ENCODE measurements at regions not wholly inside any gene's neighbourhood (a gene's known extent, or its start where the extent isn't known, plus 50 kb on each side); places are given as distances from the start of the nearest gene placed in this dataset.
"Not testable (repeated sequence)": the region's sequence is repeated elsewhere in the genome, so short reads cannot be mapped to it uniquely, and the experiment has no call there.

- no peak for DNase-seq (ENCODE audit: low read depth)
These were observed 190.9 kb downstream of the XPNPEP1 start for GRCh38 chr10:109732254-109732965.

DNA sequence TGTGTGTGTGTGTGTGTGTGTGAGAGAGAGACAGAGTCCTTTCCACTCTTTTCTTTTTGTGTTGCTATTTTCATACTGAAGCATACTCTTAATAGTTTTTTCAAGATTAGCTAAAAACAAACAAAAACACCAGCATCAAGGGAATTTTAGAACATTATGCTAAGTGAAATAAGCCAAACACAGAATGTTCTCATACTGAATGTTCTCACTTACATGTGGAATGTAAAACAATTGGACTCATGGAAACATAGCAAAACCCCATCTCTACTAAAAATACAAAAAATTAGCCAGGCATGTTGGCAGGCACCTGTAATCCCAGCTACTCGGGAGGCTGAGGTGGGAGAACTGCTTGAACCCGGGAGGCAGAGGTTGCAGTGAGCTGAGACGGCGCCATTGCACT lies 193.4 kb downstream of the XPNPEP1 start:
- not testable (repeated sequence) for DNase-seq (ENCODE audit: low read depth)

GRCh38 chr10:109727436-109727835 lies 195.9 kb downstream of the XPNPEP1 start:
- DNase-seq (ENCODE audit: low read depth) = peak; percentile 17

- no peak for DNase-seq (ENCODE audit: low read depth)
These were observed 196.8 kb downstream of the XPNPEP1 start for GRCh38 chr10:109726473-109726872.

- no peak for DNase-seq (ENCODE audit: low read depth)
These were observed 200.0 kb downstream of the XPNPEP1 start for GRCh38 chr10:109723305-109723704.

DNA sequence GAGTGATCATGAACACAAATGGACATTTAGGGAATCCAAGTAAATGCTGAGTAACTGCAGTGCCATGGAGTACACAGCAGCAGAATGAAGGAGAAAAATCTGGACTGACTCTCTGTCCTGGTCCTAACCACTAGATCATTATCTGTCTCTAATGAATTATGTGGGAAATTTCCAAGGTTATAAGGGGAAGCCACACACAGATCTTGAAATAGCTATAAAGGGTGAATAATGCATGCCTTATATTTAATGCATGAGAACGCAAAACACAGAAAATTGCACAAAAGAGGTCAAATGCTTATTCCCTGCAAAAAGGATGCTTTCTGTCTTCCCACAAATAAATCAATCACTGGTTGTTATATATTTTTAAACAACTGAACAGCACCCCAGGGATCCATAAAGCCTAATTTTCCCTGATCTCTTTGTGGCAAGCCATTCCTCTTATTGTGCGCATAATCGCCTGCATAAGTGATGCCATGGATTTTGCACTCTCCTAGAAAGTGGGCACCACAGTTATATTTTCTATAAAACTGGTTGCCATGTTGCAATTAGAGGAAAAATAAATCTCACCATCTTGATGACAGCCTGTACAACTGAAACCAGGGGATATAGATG lies 201.8 kb downstream of the XPNPEP1 start:
- DNase-seq (ENCODE audit: low read depth) = no peak

DNA sequence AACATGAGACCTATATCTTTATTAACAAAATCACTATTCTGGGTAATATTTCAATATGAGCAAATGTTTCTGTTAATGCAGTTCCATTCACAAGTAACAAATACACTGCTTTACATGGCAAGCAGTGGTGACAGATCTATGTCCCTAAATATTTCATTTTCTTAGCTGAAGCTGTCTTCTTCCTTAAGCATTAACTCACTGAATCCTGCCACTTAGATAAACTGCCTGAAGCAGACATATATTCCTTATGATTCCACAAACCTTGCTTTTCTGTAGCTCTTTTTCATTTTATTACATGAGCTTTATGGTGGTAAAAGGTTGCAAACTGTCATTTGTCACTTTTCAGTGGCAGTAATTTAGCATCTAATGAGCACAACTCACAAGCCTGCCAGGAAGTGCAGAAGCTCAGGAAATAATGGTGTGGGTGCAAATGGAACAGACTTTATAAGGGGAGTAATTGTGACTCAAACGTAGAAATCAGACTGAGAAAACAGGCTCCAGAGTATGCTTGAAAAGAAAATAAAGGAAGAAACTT lies 217.2 kb downstream of the XPNPEP1 start:
- DNase-seq (ENCODE audit: low read depth) = no peak

- DNase-seq (ENCODE audit: low read depth) = peak; percentile 82
These were observed 221.6 kb downstream of the XPNPEP1 start for GRCh38 chr10:109701633-109702215.

DNA sequence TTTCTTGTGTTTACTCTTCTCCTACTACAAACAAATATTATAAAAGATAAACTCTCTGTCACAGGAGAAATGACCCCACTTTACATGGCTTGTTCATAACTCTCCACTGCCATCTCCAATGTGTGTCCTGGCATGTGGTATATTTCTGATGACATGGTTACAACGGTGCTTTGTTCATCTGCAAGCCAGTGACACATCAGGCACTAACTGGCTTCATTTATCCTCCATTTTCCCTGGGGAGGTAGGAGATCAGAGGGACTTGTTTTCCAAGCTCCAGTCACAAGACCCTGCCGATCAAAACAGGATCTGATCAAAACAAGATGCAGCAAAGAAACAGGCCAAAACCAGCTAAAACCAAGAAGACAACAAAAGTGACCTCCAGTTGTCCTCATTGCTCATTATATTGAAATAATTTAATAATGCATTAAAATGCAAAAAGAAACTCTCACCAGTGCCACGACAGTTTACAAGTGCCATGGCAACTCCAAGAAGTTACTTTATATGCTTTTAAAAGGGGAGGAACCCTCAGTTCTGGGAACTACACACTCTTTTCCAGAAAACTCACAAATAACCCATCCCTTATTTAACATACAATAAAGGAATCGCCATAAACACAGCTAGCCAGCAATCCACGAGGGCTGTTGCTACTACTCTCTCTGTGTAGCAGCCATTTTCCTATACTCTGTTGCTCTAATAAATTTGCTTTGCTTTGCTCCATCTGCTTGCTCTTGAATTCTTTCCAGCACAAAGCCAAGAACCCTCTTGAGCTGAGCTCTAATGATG lies 224.2 kb downstream of the XPNPEP1 start:
- no peak for DNase-seq (ENCODE audit: low read depth)

- peak; percentile 58 for DNase-seq (ENCODE audit: low read depth)
These were observed 225.2 kb downstream of the XPNPEP1 start for GRCh38 chr10:109698086-109698485.

DNA sequence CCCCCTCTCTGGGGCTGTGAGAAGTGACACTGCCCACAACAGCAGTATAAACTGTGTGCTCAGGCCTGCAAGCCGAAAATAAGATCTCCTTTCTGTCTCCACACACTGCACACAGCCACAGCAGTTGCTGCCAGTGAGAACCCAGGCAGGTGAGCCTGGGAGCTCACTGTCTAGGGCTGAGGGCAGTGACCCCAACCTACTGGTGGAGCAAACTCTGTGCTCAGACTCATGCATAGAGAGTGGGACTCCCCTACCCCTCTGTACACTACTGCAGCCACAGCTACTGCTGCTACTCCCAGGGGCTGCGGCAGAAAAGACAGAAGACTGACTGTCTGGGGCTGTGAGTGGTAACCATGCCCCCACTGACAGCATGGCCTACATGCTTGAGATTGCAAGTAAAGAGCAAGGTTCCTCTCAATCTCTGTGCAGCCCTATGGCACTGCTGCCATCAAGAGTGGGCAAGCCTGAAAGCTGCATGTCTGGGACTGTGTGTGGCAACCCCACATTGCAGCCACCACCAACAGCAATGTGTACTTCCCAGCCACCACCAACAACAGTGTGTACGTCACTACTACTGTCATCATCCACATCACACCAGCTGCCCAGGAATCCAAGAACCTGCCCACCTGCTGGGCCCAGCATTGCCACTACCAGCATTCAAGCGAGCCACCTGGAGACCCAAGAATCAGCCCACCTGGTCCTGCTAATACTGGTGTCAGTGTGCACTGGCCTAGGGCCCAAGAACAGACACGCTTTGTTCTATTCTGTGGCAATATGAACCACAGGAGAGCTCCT lies 226.1 kb downstream of the XPNPEP1 start:
- DNase-seq (ENCODE audit: low read depth) = no peak

- DNase-seq (ENCODE audit: low read depth) = no peak
These were observed 226.8 kb downstream of the XPNPEP1 start for GRCh38 chr10:109696462-109696861.

DNA sequence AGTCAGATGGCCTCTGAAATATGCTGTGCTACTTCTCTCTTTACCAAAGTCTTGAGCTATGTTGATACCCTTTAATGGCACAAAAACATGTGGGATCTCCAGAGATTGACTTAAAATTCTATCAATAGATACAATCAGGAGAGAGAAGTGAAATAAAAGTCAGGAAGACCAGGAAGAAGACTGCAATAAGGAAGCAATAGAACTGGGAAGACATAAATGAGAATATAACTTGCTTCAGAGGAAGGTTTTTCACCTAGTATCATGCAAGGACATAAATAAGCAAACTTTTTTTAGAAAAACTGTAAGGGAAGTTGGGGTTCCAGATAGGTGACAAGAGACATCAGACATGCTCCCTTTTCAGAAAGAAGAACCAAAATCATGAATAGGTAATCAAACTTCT lies 227.3 kb downstream of the XPNPEP1 start:
- DNase-seq (ENCODE audit: low read depth) = no peak

- DNase-seq (ENCODE audit: low read depth) = no peak
These were observed 233.5 kb downstream of the XPNPEP1 start for GRCh38 chr10:109689785-109690184.

GRCh38 chr10:109679478-109679877 lies 243.8 kb downstream of the XPNPEP1 start:
- no peak for DNase-seq (ENCODE audit: low read depth)

- no peak for DNase-seq (ENCODE audit: low read depth)
These were observed 244.5 kb downstream of the XPNPEP1 start for GRCh38 chr10:109678857-109679256.

GRCh38 chr10:109676703-109677102 lies 246.6 kb downstream of the XPNPEP1 start:
- peak; percentile 48 for DNase-seq (ENCODE audit: low read depth)

GRCh38 chr10:109668703-109669102 lies 254.6 kb downstream of the XPNPEP1 start:
- DNase-seq (ENCODE audit: low read depth) = no peak

DNA sequence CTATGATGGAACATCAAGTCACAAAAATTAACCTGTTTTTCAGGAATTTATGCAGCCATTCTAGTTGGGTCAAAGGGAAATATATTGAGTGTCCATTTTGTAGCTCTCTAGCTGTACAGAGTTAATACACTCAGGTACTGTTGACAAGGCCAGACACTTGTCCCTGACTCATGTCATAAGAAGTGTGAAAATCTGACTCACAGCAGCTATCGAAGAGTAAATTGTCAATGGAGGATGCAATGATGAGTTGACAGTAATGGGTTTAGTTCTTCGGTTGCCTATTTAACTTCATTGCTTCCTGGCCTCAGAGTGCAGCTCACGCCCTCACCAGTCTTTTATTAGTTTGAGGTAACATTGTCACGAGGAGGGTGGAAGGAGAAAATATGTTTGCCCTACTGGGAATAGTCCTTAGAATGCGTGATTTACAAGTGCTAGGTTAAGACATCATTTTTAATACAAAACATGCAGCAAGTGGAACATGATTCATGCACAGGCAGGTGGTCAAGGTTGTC lies 255.1 kb downstream of the XPNPEP1 start:
- no peak for DNase-seq (ENCODE audit: low read depth)

DNA sequence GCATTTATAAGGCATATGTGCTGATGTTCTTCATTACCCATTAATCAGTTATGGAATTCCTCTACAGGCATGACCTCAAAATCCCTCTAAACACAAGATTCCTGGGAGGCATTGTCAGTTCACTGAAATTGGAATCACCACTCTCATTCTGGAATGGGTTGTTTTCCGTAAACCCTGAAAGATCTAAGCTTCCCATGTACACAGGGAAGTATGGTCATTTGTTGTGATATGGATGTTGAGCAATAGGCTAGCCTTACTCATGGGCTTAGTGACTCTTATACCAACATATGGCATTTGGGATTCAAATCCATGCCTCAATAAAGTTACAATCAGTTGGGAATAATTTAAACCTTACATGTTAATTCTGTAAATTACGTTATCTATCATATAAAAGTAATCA lies 258.0 kb downstream of the XPNPEP1 start:
- no peak for DNase-seq (ENCODE audit: low read depth)

GRCh38 chr10:109664554-109664953 lies 258.8 kb downstream of the XPNPEP1 start:
- no peak for DNase-seq (ENCODE audit: low read depth)
